ENCODE measurements at regions not wholly inside any gene's neighbourhood (a gene's known extent, or its start where the extent isn't known, plus 50 kb on each side); places are given as distances from the start of the nearest gene placed in this dataset.

- no peak for DNase-seq (ENCODE audit: low spot score)
- H3K27ac ChIP-seq (ENCODE audit: low read depth, low read length, poor library complexity, severe bottlenecking) = no peak overlapping the region
- ChIA-PET POLR2A (ENCODE audit: low non-redundant PET) (no interaction called here), CTCF (no interaction called here)
- intact Hi-C loops (cut with micrococcal nuclease; ENCODE audit: unreplicated experiment) = no loop called here
- no peak for TF ChIP-seq EZH2 (IDR thresholded peaks at IDR 0.05; ENCODE audit: borderline replicate concordance, low read depth, low read length, poor library complexity, severe bottlenecking)
- TF ChIP-seq CTCF (conservative IDR thresholded peaks at IDR 0.05; ENCODE audit: low read depth, low read length) = no peak
- no peaks in the 10 kb centered on the region for H3K27me3 ChIP-seq (replicated peaks; ENCODE audit: insufficient read depth, low read depth, low read length, poor library complexity)
- H3K4me1 ChIP-seq (ENCODE audit: insufficient read depth, low read length, poor library complexity, severe bottlenecking) = peaks cover 2% of the 10 kb centered on the region
- no peaks in the 10 kb centered on the region for H3K36me3 ChIP-seq (ENCODE audit: insufficient read depth, low read length, poor library complexity, severe bottlenecking)
- no TSS peak for BruUV-seq (replicated peaks)
- H3K9me3 ChIP-seq (ENCODE audit: low read depth, low read length, poor library complexity, severe bottlenecking) = no peaks in the 10 kb centered on the region
- H3K4me3 ChIP-seq (ENCODE audit: low read depth, low read length, poor library complexity, severe bottlenecking) = no peak overlapping the region
Measured at GRCh38 chr13:53217194-53217593, 188.6 kb downstream of the OLFM4 start.

- intact Hi-C loops (cut with micrococcal nuclease; ENCODE audit: unreplicated experiment) = no loop called here
- no peak for TF ChIP-seq CTCF (conservative IDR thresholded peaks at IDR 0.05; ENCODE audit: low read depth, low read length)
- TF ChIP-seq EZH2 (IDR thresholded peaks at IDR 0.05; ENCODE audit: borderline replicate concordance, low read depth, low read length, poor library complexity, severe bottlenecking) = no peak
- POLR2A ChIA-PET (ENCODE audit: low non-redundant PET) = no interaction called here
- CTCF ChIA-PET = no interaction called here
- Histone ChIP-seq H3K27me3 (replicated peaks; ENCODE audit: insufficient read depth, low read depth, low read length, poor library complexity) (no peaks in the 10 kb centered on the region), H3K4me1 (ENCODE audit: insufficient read depth, low read length, poor library complexity, severe bottlenecking) (peaks cover 2% of the 10 kb centered on the region), H3K36me3 (ENCODE audit: insufficient read depth, low read length, poor library complexity, severe bottlenecking) (no peaks in the 10 kb centered on the region), H3K27ac (ENCODE audit: low read depth, low read length, poor library complexity, severe bottlenecking) (no peak overlapping the region), H3K9me3 (ENCODE audit: low read depth, low read length, poor library complexity, severe bottlenecking) (peaks cover 12% of the 10 kb centered on the region), H3K4me3 (ENCODE audit: low read depth, low read length, poor library complexity, severe bottlenecking) (no peak overlapping the region)
- no TSS peak for BruUV-seq (replicated peaks)
- no peak for DNase-seq (ENCODE audit: low spot score)
Measured at GRCh38 chr13:53220038-53220437, 191.4 kb downstream of the OLFM4 start.

GRCh38 chr13:53237696-53238095, 209.1 kb downstream of the OLFM4 start:
- no TSS peak for BruUV-seq (replicated peaks)
- no peaks in the 10 kb centered on the region for H3K9me3 ChIP-seq (ENCODE audit: low read depth, low read length, poor library complexity, severe bottlenecking)
- CTCF ChIA-PET = no interaction called here

More at GRCh38 chr13:53237696-53238095, 209.1 kb downstream of the OLFM4 start:
- intact Hi-C loops (cut with micrococcal nuclease; ENCODE audit: unreplicated experiment) = no loop called here
- TF ChIP-seq EZH2 (IDR thresholded peaks at IDR 0.05; ENCODE audit: borderline replicate concordance, low read depth, low read length, poor library complexity, severe bottlenecking) = no peak
- no peak for TF ChIP-seq CTCF (conservative IDR thresholded peaks at IDR 0.05; ENCODE audit: low read depth, low read length)
- peaks cover 5% of the 10 kb centered on the region for H3K4me1 ChIP-seq (ENCODE audit: insufficient read depth, low read length, poor library complexity, severe bottlenecking)
- no peaks in the 10 kb centered on the region for H3K36me3 ChIP-seq (ENCODE audit: insufficient read depth, low read length, poor library complexity, severe bottlenecking)
- no peak overlapping the region for H3K27ac ChIP-seq (ENCODE audit: low read depth, low read length, poor library complexity, severe bottlenecking)
- no peaks in the 10 kb centered on the region for H3K27me3 ChIP-seq (replicated peaks; ENCODE audit: insufficient read depth, low read depth, low read length, poor library complexity)
- POLR2A ChIA-PET (ENCODE audit: low non-redundant PET) = no interaction called here
- H3K4me3 ChIP-seq (ENCODE audit: low read depth, low read length, poor library complexity, severe bottlenecking) = no peak overlapping the region
- DNase-seq (ENCODE audit: low spot score) = peak; percentile 39

Data from A673 (cell line).